HEK293 (cell line): ENCODE measurements at regions not wholly inside any gene's neighbourhood (a gene's known extent, or its start where the extent isn't known, plus 50 kb on each side); places are given as distances from the start of the nearest gene placed in this dataset.

Experiments used
- CTCF ChIA-PET: fragments of 350-600 bp; formaldehyde crosslinking; extraction: SDS; loops from one replicate; lab custom pipeline; 2021; ENCODE audit warnings: antibody characterized with exemption; lab: Yijun Ruan, JAX
- POLR2A ChIA-PET: fragments of 300-600 bp; formaldehyde crosslinking; extraction: SDS; loops from one replicate; lab custom pipeline; 2020; ENCODE audit warnings: antibody characterized with exemption, inconsistent platforms; lab: Yijun Ruan, JAX
- H3K27ac ChIP-seq: fragments of 200-500 bp; sonication (Bioruptor generic); 2 replicates; pipeline ENCODE4 v1.5.1; 2014; ENCODE audit warnings: low read depth, low read length, control low read depth, inconsistent platforms; ENCODE audit errors: extremely low read depth
- H3K36me3 ChIP-seq, 2 experiments: fragments of 200-500 bp in 1 of 2; sonication (Bioruptor generic) in 1 of 2; 1 replicate in 1 of 2; 2 replicates in 1 of 2; pipeline ENCODE4 v1.5.1; 2014 to 2017; ENCODE audit warnings: inconsistent platforms in 2 of 2, low read length in 2 of 2; ENCODE audit not compliant: control insufficient read depth in 2 of 2, insufficient read depth in 1 of 2
- H3K4me1 ChIP-seq: fragments of 200-500 bp; sonication (Bioruptor generic); 2 replicates; pipeline ENCODE4 v1.5.1; 2014; ENCODE audit warnings: mild to moderate bottlenecking, low read length, inconsistent platforms; ENCODE audit not compliant: control insufficient read depth, insufficient read depth
- H3K4me3 ChIP-seq: 2 replicates; pipeline ENCODE4 v1.5.1; 2011; ENCODE audit warnings: low read depth, mild to moderate bottlenecking, control low read depth, low read length, moderate library complexity
- H3K9me3 ChIP-seq: fragments of 200-500 bp; sonication (Bioruptor generic); 2 replicates; pipeline ENCODE4 v1.5.1; 2014; ENCODE audit warnings: low read depth, low read length, inconsistent platforms; ENCODE audit not compliant: control insufficient read depth, insufficient read depth
- FEZF1 ChIP-seq: fragments of 450-650 bp; formaldehyde crosslinking; IDR thresholded peaks from 2 replicates; pipeline ENCODE4 v1.5.1; 2016; ENCODE audit warnings: missing biosample characterization, missing genetic modification characterization
- GLI2 ChIP-seq: fragments of 450-650 bp; formaldehyde crosslinking; IDR thresholded peaks from 2 replicates; pipeline ENCODE4; 2017; ENCODE audit warnings: missing biosample characterization, missing genetic modification characterization, low read depth, borderline replicate concordance
- GLIS1 ChIP-seq: fragments of 450-650 bp; formaldehyde crosslinking; IDR thresholded peaks from 2 replicates; pipeline ENCODE4 v1.5.1; 2016; ENCODE audit warnings: missing biosample characterization, missing genetic modification characterization
- HIC1 ChIP-seq: fragments of 450-650 bp; formaldehyde crosslinking; IDR thresholded peaks from 2 replicates; pipeline ENCODE4 v1.5.1; 2016; ENCODE audit warnings: missing biosample characterization, missing genetic modification characterization
- HOXD13 ChIP-seq: sonication (generic); formaldehyde crosslinking; IDR thresholded peaks from 2 replicates; pipeline ENCODE4 v1.8.0; 2022; ENCODE audit warnings: missing genetic modification reagents, borderline replicate concordance
- OSR2 ChIP-seq: fragments of 450-650 bp; formaldehyde crosslinking; IDR thresholded peaks from 2 replicates; pipeline ENCODE4 v1.5.1; 2016; ENCODE audit warnings: missing biosample characterization, missing genetic modification characterization
- TRIM28 ChIP-seq: IDR thresholded peaks from 2 replicates; pipeline ENCODE4 v1.6.1; 2011; ENCODE audit warnings: low read length, control low read depth, borderline replicate concordance
- ZBTB20 ChIP-seq: fragments of 450-650 bp; formaldehyde crosslinking; IDR thresholded peaks from 2 replicates; pipeline ENCODE4 v1.5.1; 2016; ENCODE audit warnings: missing biosample characterization, missing genetic modification characterization
- ZFP41 ChIP-seq: fragments of 450-650 bp; formaldehyde crosslinking; IDR thresholded peaks from 2 replicates; pipeline ENCODE4 v1.5.1; 2016; ENCODE audit warnings: missing biosample characterization, missing genetic modification characterization, borderline replicate concordance
- ZFP69B ChIP-seq: fragments of 450-650 bp; formaldehyde crosslinking; IDR thresholded peaks from 2 replicates; pipeline ENCODE4 v1.5.1; 2016; ENCODE audit warnings: missing biosample characterization, missing genetic modification characterization
- ZNF114 ChIP-seq: fragments of 450-650 bp; formaldehyde crosslinking; IDR thresholded peaks from 2 replicates; pipeline ENCODE4 v1.5.0; 2017; ENCODE audit warnings: missing biosample characterization, missing genetic modification characterization
- ZNF169 ChIP-seq: fragments of 450-650 bp; formaldehyde crosslinking; IDR thresholded peaks from 2 replicates; pipeline ENCODE4 v1.5.1; 2016; ENCODE audit warnings: missing biosample characterization, missing genetic modification characterization
- ZNF202 ChIP-seq: fragments of 450-650 bp; formaldehyde crosslinking; IDR thresholded peaks from 2 replicates; pipeline ENCODE4 v1.5.1; 2016; ENCODE audit warnings: missing biosample characterization, missing genetic modification characterization, borderline replicate concordance
- ZNF221 ChIP-seq: fragments of 450-650 bp; formaldehyde crosslinking; IDR thresholded peaks from 2 replicates; pipeline ENCODE4 v1.5.1; 2017; ENCODE audit warnings: missing biosample characterization, missing genetic modification characterization, borderline replicate concordance
- ZNF335 ChIP-seq: fragments of 450-650 bp; formaldehyde crosslinking; conservative IDR thresholded peaks from 2 replicates; pipeline ENCODE4 v1.5.1; 2016; ENCODE audit warnings: missing biosample characterization, missing genetic modification characterization
- ZNF433 ChIP-seq: fragments of 450-650 bp; formaldehyde crosslinking; IDR thresholded peaks from 2 replicates; pipeline ENCODE4 v1.5.1; 2016; ENCODE audit warnings: missing biosample characterization, missing genetic modification characterization, low read depth
- ZNF521 ChIP-seq: fragments of 450-650 bp; formaldehyde crosslinking; IDR thresholded peaks from 2 replicates; pipeline ENCODE4 v1.5.1; 2017; ENCODE audit warnings: missing biosample characterization, mild to moderate bottlenecking, missing genetic modification characterization
- ZNF544 ChIP-seq: fragments of 450-650 bp; formaldehyde crosslinking; IDR thresholded peaks from 2 replicates; pipeline ENCODE4 v1.5.0; 2017; ENCODE audit warnings: missing biosample characterization, missing genetic modification characterization
- ZNF549 ChIP-seq: fragments of 450-650 bp; IDR thresholded peaks from 2 replicates; pipeline ENCODE4 v1.5.1; 2018; ENCODE audit warnings: missing biosample characterization, missing genetic modification characterization, mild to moderate bottlenecking, inconsistent platforms, moderate library complexity
- ZNF558 ChIP-seq: fragments of 450-650 bp; formaldehyde crosslinking; IDR thresholded peaks from 2 replicates; pipeline ENCODE4 v1.5.1; 2016; ENCODE audit warnings: missing biosample characterization, missing genetic modification characterization
- ZNF560 ChIP-seq: fragments of 450-650 bp; formaldehyde crosslinking; IDR thresholded peaks from 2 replicates; pipeline ENCODE4 v1.5.1; 2017; ENCODE audit warnings: missing biosample characterization, missing genetic modification characterization, borderline replicate concordance
- ZNF600 ChIP-seq: fragments of 450-650 bp; formaldehyde crosslinking; IDR thresholded peaks from 2 replicates; pipeline ENCODE4 v1.5.1; 2016; ENCODE audit warnings: missing biosample characterization, missing genetic modification characterization
- ZNF76 ChIP-seq: fragments of 450-650 bp; formaldehyde crosslinking; IDR thresholded peaks from 2 replicates; pipeline ENCODE4; 2016; ENCODE audit warnings: low read depth, missing biosample characterization, missing genetic modification characterization, borderline replicate concordance
- ZNF777 ChIP-seq: fragments of 450-650 bp; formaldehyde crosslinking; IDR thresholded peaks from 2 replicates; pipeline ENCODE4 v1.5.1; 2017; ENCODE audit warnings: missing biosample characterization, missing genetic modification characterization, borderline replicate concordance
- ZNF792 ChIP-seq: fragments of 450-650 bp; formaldehyde crosslinking; IDR thresholded peaks from 2 replicates; pipeline ENCODE4 v1.5.1; 2016; ENCODE audit warnings: missing biosample characterization, missing genetic modification characterization
- ZSCAN23 ChIP-seq: fragments of 450-650 bp; formaldehyde crosslinking; IDR thresholded peaks from 2 replicates; pipeline ENCODE4 v1.5.1; 2016; ENCODE audit warnings: missing biosample characterization, missing genetic modification characterization
- TF ChIP-seq, protein P1 (sequence below): fragments of 450-650 bp; formaldehyde crosslinking; IDR thresholded peaks from 2 replicates; pipeline ENCODE4 v1.5.1; 2016; ENCODE audit warnings: missing biosample characterization, missing genetic modification characterization
- TF ChIP-seq, protein P2 (sequence below): fragments of 450-650 bp; formaldehyde crosslinking; conservative IDR thresholded peaks from 2 replicates; pipeline ENCODE4 v1.5.1; 2016; ENCODE audit warnings: low read depth, missing biosample characterization, missing genetic modification characterization

GRCh38 chr4:180587379-180587778 lies 1655.8 kb upstream of the TENM3 start:
- Histone ChIP-seq H3K4me3 (no peak overlapping the region), H3K36me3 (no peaks in the 10 kb centered on the region), H3K9me3 (no peaks in the 10 kb centered on the region)
- CTCF ChIA-PET, result no interaction called here
- TF ChIP-seq ZNF792 (no peak), ZNF521 (no peak), ZNF544 (tag by site-specific recombination) (no peak), GLIS1 (no peak), ZNF76 (tag by site-specific recombination) (no peak), ZNF202 (tag by site-specific recombination) (no peak), ZNF221 (tag by site-specific recombination) (no peak)
- TF ChIP-seq, all 188 proteins: peak for 0
- H3K4me1 ChIP-seq, result no peaks in the 10 kb centered on the region
- no peak overlapping the region for H3K27ac ChIP-seq
- POLR2A ChIA-PET, result no interaction called here

DNA sequence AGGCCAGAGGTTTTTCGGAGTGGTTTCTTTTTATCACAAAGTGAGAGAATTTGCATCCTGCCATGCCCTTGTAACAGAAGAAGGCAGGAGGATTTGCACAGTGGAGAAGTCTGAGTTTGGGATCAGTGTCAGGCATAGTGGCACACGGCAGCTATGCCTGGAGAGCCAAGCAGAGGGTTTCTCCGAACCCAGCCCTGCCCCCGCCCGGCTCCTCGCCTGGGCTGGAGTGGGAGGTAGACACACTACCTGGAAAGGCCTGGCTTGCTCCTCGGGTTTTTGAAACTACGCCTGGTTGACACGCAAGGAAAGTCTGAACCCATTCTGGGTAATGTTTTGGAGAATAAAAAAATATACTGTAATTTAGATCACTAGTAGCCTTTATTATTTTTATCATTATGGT lies 1653.6 kb upstream of the TENM3 start:
- TF ChIP-seq ZFP41 (tag by site-specific recombination) (no peak), ZSCAN23 (tag by site-specific recombination) (no peak), ZNF169 (no peak), ZFP69B (no peak), ZNF549 (tag by site-specific recombination) (no peak), ZNF433 (tag by site-specific recombination) (no peak), ZNF560 (tag by site-specific recombination) (no peak), OSR2 (no peak)
- Histone ChIP-seq H3K27ac (no peak overlapping the region), H3K9me3 (no peaks in the 10 kb centered on the region), H3K36me3 (no peaks in the 10 kb centered on the region), H3K4me3 (no peak overlapping the region), H3K4me1 (no peaks in the 10 kb centered on the region)
- ChIA-PET POLR2A (no interaction called here), CTCF (no interaction called here)

DNA sequence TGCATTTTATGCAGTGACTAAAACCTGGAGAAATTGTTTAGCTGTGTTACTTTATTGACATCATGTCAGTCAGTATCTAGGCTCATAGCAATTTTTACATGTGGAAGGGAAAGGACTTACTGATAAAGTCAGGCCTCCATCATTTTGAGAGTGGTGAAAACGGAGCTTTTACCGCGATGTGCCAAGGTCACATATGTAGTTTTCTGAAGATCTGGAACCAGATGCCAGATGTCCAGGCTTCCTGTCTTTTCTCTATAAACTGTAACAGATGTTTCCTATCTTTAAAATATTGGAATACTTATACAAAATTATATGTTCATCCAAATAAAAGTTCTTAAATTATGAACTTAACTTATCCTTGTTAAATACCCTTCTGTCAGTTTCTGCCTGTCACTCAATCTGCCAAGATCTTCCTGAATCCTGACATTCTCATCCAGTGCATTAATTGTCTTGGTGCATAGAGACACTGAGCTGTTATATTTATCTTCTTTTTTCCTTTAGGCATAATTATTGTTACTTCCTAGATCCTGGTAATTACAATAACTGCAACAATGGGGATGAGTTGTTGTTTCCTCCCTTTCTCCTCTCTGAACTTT lies 1646.2 kb upstream of the TENM3 start:
- H3K4me3 ChIP-seq, result no peak overlapping the region
- POLR2A ChIA-PET, result no interaction called here
- H3K4me1 ChIP-seq, result peaks cover 4% of the 10 kb centered on the region; the same call in 1 of the 2 replicates
- H3K36me3 ChIP-seq, result no peaks in the 10 kb centered on the region
- no peak overlapping the region for H3K27ac ChIP-seq
- CTCF ChIA-PET, result no interaction called here
- H3K9me3 ChIP-seq, result no peaks in the 10 kb centered on the region
- no peak for TF ChIP-seq ZBTB20
- TF ChIP-seq, protein P1, sequence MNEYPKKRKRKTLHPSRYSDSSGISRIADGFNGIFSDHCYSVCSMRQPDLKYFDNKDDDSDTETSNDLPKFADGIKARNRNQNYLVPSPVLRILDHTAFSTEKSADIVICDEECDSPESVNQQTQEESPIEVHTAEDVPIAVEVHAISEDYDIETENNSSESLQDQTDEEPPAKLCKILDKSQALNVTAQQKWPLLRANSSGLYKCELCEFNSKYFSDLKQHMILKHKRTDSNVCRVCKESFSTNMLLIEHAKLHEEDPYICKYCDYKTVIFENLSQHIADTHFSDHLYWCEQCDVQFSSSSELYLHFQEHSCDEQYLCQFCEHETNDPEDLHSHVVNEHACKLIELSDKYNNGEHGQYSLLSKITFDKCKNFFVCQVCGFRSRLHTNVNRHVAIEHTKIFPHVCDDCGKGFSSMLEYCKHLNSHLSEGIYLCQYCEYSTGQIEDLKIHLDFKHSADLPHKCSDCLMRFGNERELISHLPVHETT, result no peak
- TF ChIP-seq GLIS1, result no peak
- no peak for TF ChIP-seq GLI2
- TF ChIP-seq ZNF777 (tag by site-specific recombination), result no peak
- no peak for TF ChIP-seq ZNF114 (tag by site-specific recombination)
- TF ChIP-seq, protein P2, sequence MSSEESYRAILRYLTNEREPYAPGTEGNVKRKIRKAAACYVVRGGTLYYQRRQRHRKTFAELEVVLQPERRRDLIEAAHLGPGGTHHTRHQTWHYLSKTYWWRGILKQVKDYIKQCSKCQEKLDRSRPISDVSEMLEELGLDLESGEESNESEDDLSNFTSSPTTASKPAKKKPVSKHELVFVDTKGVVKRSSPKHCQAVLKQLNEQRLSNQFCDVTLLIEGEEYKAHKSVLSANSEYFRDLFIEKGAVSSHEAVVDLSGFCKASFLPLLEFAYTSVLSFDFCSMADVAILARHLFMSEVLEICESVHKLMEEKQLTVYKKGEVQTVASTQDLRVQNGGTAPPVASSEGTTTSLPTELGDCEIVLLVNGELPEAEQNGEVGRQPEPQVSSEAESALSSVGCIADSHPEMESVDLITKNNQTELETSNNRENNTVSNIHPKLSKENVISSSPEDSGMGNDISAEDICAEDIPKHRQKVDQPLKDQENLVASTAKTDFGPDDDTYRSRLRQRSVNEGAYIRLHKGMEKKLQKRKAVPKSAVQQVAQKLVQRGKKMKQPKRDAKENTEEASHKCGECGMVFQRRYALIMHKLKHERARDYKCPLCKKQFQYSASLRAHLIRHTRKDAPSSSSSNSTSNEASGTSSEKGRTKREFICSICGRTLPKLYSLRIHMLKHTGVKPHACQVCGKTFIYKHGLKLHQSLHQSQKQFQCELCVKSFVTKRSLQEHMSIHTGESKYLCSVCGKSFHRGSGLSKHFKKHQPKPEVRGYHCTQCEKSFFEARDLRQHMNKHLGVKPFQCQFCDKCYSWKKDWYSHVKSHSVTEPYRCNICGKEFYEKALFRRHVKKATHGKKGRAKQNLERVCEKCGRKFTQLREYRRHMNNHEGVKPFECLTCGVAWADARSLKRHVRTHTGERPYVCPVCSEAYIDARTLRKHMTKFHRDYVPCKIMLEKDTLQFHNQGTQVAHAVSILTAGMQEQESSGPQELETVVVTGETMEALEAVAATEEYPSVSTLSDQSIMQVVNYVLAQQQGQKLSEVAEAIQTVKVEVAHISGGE (tag by site-specific recombination), result no peak
- no peak for TF ChIP-seq FEZF1 (tag by site-specific recombination)
- no peak for TF ChIP-seq HOXD13 (CRISPR knock-in tag)
- no peak for TF ChIP-seq ZNF169
- TF ChIP-seq ZNF335 (tag by site-specific recombination), result no peak
- no peak for TF ChIP-seq ZNF600 (tag by site-specific recombination)
- TF ChIP-seq ZNF558 (tag by site-specific recombination), result no peak
- TF ChIP-seq HIC1 (tag by site-specific recombination), result no peak
- no peak for TF ChIP-seq TRIM28
